ENCODE measurements at regions not wholly inside any gene's neighbourhood (a gene's known extent, or its start where the extent isn't known, plus 50 kb on each side); places are given as distances from the start of the nearest gene placed in this dataset.
A peak's percentile ranks its signal among the peaks of the same experiment; 100 is the strongest.
"Not testable (repeated sequence)": the region's sequence is repeated elsewhere in the genome, so short reads cannot be mapped to it uniquely, and the experiment has no call there.

GRCh38 chr2:234564699-234565098 is 67.8 kb upstream of the ARL4C start:
- no peak for DNase-seq (ENCODE audit: low read depth in 2 of 2)

DNA sequence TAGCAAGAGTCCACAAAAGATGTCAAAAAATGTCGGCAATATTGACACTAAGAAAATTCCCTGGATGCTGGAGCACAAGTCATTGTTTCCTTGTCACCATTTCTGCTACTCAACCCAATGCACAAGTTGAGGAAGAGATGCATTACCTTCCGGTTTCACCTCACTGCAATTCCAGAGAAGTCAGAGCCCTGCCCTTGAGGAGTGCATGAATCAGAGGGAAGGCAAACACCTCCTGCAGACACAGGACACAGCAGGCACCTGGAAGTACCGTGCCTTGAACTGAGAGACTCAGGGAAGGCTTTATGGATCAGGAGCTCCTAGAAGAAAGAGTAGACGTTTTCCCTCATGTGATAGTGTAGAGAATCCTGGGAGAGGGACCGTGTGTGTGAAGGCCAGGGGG is 62.7 kb upstream of the ARL4C start:
- DNase-seq (ENCODE audit: low read depth in 2 of 2), result no peak

GRCh38 chr2:234558642-234559041 is 61.8 kb upstream of the ARL4C start:
- DNase-seq (ENCODE audit: low read depth in 2 of 2), result no peak

DNA sequence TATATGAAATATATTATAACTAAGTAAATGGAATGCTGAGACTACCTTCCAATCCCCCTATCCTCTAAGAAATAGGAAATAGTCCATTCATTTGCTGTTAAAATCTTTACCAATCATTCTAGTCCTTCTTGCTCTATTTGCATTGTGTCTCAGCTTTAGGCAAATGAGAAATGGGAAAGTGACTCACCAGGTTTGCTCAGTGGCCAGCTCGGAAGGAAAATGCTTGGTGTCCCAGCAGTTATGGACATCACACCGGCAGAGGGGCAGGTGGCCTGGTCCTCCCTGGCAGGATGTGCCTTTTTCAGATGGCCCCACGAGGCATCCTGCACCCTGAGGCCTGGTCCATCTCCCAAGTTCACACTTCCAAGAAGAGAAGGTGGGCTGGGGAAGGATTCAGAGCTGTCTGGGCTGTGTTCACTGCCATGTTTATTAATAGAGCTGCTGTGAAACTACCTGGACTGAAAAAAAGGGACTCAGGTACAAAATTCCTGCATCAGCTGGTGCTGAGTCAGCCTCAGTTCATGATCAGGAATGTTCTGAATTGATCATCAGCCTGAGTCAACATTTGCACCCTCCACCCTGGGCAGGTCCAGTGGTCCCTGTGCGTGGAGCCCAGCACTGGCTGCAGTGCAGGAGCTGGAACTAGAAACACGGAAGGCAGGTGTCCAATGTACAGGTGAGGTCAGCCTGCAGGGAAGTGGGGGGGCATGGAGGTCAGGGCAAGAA is 60.1 kb upstream of the ARL4C start:
- no peak for DNase-seq (ENCODE audit: low read depth in 2 of 2)

- no peak for DNase-seq (ENCODE audit: low read depth in 2 of 2)
Measured at GRCh38 chr2:234555616-234556249, 58.9 kb upstream of the ARL4C start.

- DNase-seq (ENCODE audit: low read depth in 2 of 2), result no peak
Measured at GRCh38 chr2:234555161-234555560, 58.3 kb upstream of the ARL4C start.

DNA sequence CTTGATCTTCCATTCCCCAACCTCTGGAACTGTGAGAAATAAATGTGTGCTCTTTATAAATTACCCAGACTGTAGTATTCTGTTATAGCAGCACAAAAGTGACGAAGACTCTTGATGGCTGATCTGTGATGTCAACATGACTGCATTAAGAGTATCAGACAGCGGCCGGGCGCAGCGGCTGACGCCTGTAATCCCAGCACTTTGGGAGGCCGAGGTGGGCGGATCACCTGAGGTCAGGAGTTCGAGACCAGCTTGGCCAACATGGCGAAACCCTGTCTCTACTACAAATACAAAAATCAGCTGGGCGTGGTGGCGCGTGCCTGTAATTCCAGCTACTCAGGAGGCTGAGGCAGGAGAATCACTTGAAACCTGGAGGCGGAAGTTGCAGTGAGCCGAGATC is 56.3 kb upstream of the ARL4C start:
- not testable (repeated sequence) for DNase-seq (ENCODE audit: low read depth in 2 of 2)

DNA sequence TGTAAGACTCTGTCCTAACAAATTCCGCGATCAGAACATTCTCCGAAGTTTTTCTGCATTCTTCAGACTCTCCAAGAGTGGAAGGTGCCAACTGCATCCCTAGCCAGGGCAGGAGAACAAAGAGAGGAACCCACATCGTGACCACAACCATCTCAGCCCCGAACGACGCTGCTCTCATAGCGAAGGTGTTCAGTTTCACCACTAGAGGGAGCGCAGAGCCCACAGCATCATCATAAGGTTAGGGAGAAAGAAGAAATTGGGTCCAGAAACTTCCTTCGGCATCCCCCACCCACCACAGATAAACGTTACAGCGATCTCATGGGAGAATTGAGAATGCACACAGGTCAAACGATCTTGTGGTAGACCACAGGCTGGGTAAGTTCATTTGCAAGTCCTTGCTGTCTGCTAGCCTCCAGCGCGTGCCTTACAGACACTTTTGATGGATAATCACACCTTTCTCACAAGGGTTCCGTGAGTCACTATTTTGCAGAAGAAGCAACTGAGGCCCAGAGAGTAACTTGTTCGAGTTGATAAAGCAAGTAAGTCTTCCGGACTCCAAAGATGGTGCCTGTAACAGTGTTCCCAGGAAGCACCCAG is 53.7 kb upstream of the ARL4C start:
- DNase-seq (ENCODE audit: low read depth in 2 of 2), result peak in 1 of 2 donors; percentile 20

DNA sequence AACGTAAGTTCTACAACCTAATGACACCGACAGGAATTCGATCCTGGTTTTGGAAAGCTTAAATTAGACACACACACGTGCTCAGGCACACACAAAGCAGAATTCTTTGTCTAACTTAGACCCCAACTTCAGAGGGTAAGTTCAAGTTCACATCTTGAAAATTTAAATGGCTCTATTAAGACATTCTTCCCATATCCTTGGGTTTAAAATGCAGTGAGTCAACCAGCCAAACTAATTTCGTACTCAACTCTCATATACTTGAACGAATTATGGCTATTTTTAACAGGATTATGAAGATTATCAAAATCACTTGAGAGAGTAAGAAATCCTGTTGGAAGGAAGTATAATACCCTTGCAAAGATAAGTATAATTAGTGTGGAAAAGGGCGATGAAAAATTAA is 53.2 kb upstream of the ARL4C start:
- DNase-seq (ENCODE audit: low read depth in 2 of 2), result no peak

DNA sequence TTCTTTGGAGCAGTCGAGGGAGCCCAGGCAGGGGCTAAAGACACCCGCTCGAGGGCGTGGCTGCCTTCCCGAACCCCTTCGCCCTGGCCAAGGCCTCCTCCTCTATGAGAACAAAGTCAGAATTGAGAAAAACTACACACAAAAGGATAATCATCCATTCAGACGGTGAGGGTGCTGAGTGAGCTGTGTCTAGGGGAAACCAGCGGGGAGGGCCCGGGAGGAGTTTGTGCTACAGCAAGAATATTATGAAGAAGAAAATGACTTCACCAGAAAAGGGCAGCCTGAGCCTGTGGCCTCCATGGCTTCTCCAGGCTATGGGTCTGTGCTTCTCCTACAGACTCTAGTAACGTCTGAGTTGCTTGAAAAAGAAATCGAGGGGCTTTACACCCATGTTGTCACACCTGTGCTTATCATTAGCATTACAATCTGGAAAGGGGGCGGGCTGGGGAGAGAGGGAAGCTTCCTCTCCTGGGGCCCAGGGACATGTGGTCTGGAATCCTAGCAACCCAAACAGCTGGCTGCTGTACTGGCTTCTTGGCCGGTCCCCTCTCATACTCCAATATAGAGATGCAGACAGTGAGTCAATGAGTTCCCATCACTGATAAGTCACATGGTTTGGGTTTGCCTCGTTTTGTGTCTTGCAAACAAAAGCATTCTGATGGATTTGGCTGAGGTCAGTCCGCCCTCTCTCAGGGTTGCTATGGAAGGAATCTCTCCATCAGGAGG is 52.0 kb upstream of the ARL4C start:
- no peak for DNase-seq (ENCODE audit: low read depth in 2 of 2)

- DNase-seq (ENCODE audit: low read depth in 2 of 2), result no peak
Measured at GRCh38 chr2:234546770-234547169, 49.9 kb upstream of the ARL4C start.
